ENCODE measurements at regions not wholly inside any gene's neighbourhood (a gene's known extent, or its start where the extent isn't known, plus 50 kb on each side); places are given as distances from the start of the nearest gene placed in this dataset.
A peak's percentile ranks its signal among the peaks of the same experiment; 100 is the strongest.

GRCh38 chr5:42974536-42974935, 65.6 kb downstream of the ANXA2R start:
- Histone ChIP-seq H3K9me3 (ENCODE audit: insufficient read depth in 2 of 2, low read depth in 1 of 2, low read length in 1 of 2) (peaks cover 0 to 13% of the 10 kb centered on the region in 2 experiments; a peak in 2 of 4 replicates), H3K23me2 (ENCODE audit: low read depth, low read length) (0 out of 2 replicates have a peak, but pooled peaks cover 2% of the 10 kb centered on the region), H3K4ac (replicated peaks; ENCODE audit: insufficient read length, low read depth, low read length) (no peak overlapping the region), H3K4me1 (replicated peaks in 1 of 4; ENCODE audit: control insufficient read depth in 3 of 4, insufficient read depth in 4 of 4, low read length in 3 of 4) (no peaks in the 10 kb centered on the region), H3K9ac (replicated peaks in 1 of 4; ENCODE audit: extremely low read depth in 1 of 4, low read depth in 3 of 4, low read length in 3 of 4) (no peak overlapping the region), H3K23ac (ENCODE audit: insufficient read length) (no peak overlapping the region), H2AK5ac (ENCODE audit: low read depth, low read length) (no peak overlapping the region), H2AFZ (ENCODE audit: low read length) (0 out of 2 replicates have a peak overlapping the region, but pooled peaks have one; percentile 8), H3K79me1 (ENCODE audit: low read depth, low read length) (no peaks in the 10 kb centered on the region), H3K14ac (ENCODE audit: insufficient read length) (no peak overlapping the region), H2BK15ac (ENCODE audit: low read length) (no peak overlapping the region), H3K18ac (ENCODE audit: extremely low read depth, low read length) (no peak overlapping the region), H3K4me2 (ENCODE audit: insufficient read depth in 1 of 2, low read depth in 2 of 2, low read length in 2 of 2) (no peak overlapping the region), H4K8ac (ENCODE audit: extremely low read depth, insufficient read depth, low read length) (no peak overlapping the region), H3K27ac (ENCODE audit: low read depth, low read length) (no peak overlapping the region), H2BK120ac (replicated peaks; ENCODE audit: low read depth, low read length) (no peak overlapping the region), H3K4me3 (ENCODE audit: extremely low read depth in 1 of 4, insufficient read depth in 2 of 4, low read depth in 3 of 4, low read length in 4 of 4) (no peak overlapping the region), H4K20me1 (replicated peaks in 1 of 2; ENCODE audit: control insufficient read depth in 1 of 2, insufficient read depth in 2 of 2, low read length in 2 of 2) (no peaks in the 10 kb centered on the region), H2BK12ac (ENCODE audit: low read depth, low read length) (no peak overlapping the region), H2BK20ac (ENCODE audit: low read length) (no peak overlapping the region), H4K91ac (replicated peaks; ENCODE audit: insufficient read length, low read length) (no peak overlapping the region), H3K36me3 (ENCODE audit: control insufficient read depth in 2 of 4, insufficient read depth in 4 of 4, low read length in 3 of 4) (no peaks in the 10 kb centered on the region; a peak in 1 of 8 replicates), H3K27me3 (replicated peaks in 1 of 4; ENCODE audit: control insufficient read depth in 3 of 4, extremely low read depth in 1 of 4, insufficient read depth in 3 of 4, low read length in 3 of 4) (no peaks in the 10 kb centered on the region), H4K5ac (ENCODE audit: insufficient read length, low read depth, low read length) (no peak overlapping the region), H2BK5ac (ENCODE audit: low read depth, low read length) (no peak overlapping the region), H3K56ac (replicated peaks; ENCODE audit: insufficient read length, low read depth, low read length) (no peak overlapping the region), H3K79me2 (ENCODE audit: control insufficient read depth in 1 of 2, insufficient read depth in 2 of 2, low read length in 2 of 2) (no peaks in the 10 kb centered on the region)
- no peak for TF ChIP-seq CHD1 (IDR thresholded peaks at IDR 0.05; ENCODE audit: low read depth, low read length)
- no peak for TF ChIP-seq KDM5A (IDR thresholded peaks at IDR 0.05; ENCODE audit: low read length)
- no peak for TF ChIP-seq PHF8 (conservative IDR thresholded peaks at IDR 0.05; ENCODE audit: low read depth, low read length)
- no peak for TF ChIP-seq JUND (IDR thresholded peaks at IDR 0.05; ENCODE audit: low read length)
- TF ChIP-seq EGR1 (IDR thresholded peaks at IDR 0.05; ENCODE audit: borderline replicate concordance, low read depth, low read length): no peak
- no peak for TF ChIP-seq KDM1A (IDR thresholded peaks at IDR 0.05; ENCODE audit: borderline replicate concordance, low read length)
- no peak for TF ChIP-seq CHD2 (IDR thresholded peaks at IDR 0.05; ENCODE audit: low read length)
- no peak for TF ChIP-seq ASH2L (IDR thresholded peaks at IDR 0.05; ENCODE audit: low read length)
- TF ChIP-seq TCF12 (IDR thresholded peaks at IDR 0.05; ENCODE audit: low read depth, low read length): no peak
- no peak for TF ChIP-seq YY1 (IDR thresholded peaks at IDR 0.05; ENCODE audit: low read depth, low read length)
- no peak for TF ChIP-seq RAD21 (IDR thresholded peaks at IDR 0.05 in 1 of 2, conservative IDR thresholded peaks at IDR 0.05 in 1 of 2; ENCODE audit: low read depth in 2 of 2, low read length in 2 of 2)
- TF ChIP-seq SIX5 (IDR thresholded peaks at IDR 0.05; ENCODE audit: low read depth, low read length): no peak
- ChIA-PET POLR2A (ENCODE audit: partially characterized antibody) (no interaction called here), CTCF (ENCODE audit: partially characterized antibody) (interaction anchor here (1.1 kb wide), 1 partner anchor 12 kb away, joined by 4 read pairs; no protein-coding TSS in a partner anchor)
- DNase-seq (ENCODE audit: low read depth in 1 of 2, low spot score in 2 of 2) (no peak), FAIRE-seq (no peak)
- 89% methylated on average over 2 of the region's 2 CpGs; no CpG with 5 or more reads in 1 of the 2 experiments for WGBS, 2 experiments (ENCODE audit: extremely low coverage in 1 of 2, insufficient coverage in 1 of 2, insufficient read length in 1 of 2, insufficient replicate concordance in 2 of 2, low coverage in 1 of 2, low lambda C conversion rate in 2 of 2, missing lambda C conversion rate in 1 of 2)
